Cardiac muscle cell (in vitro differentiated cells and primary cell): ENCODE measurements at regions not wholly inside any gene's neighbourhood (a gene's known extent, or its start where the extent isn't known, plus 50 kb on each side); places are given as distances from the start of the nearest gene placed in this dataset.

Experiments used
- DNase-seq, 2 donors: peaks; one replicate each; pipeline versions ENCODE4 v3.0.0 to v3.0.0-alpha.2; 2010 to 2017; ENCODE audit warnings: low read depth in 1 of 2, low spot score in 1 of 2
- H3K27ac ChIP-seq: fragments of 200-600 bp; sonication (generic); 2 replicates; pipeline ENCODE4 v1.5.1; 2016
- H3K27me3 ChIP-seq: fragments of 200-600 bp; sonication (generic); 2 replicates; pipeline ENCODE4 v1.6.0; 2016; ENCODE audit warnings: control low read depth
- H3K36me3 ChIP-seq: fragments of 200-600 bp; sonication (generic); 2 replicates; pipeline ENCODE4 v1.5.1; 2016; ENCODE audit warnings: control low read depth
- H3K4me1 ChIP-seq: fragments of 200-600 bp; sonication (generic); 2 replicates; pipeline ENCODE4 v1.8.1; 2017; ENCODE audit warnings: low read depth, mild to moderate bottlenecking, mixed run types
- H3K4me3 ChIP-seq: fragments of 200-600 bp; sonication (generic); 2 replicates; pipeline ENCODE4 v1.5.1; 2016; ENCODE audit warnings: mild to moderate bottlenecking
- H3K9me3 ChIP-seq: fragments of 200-600 bp; sonication (generic); 2 replicates; pipeline ENCODE4 v1.5.1; 2017; ENCODE audit warnings: low read depth, mild to moderate bottlenecking, control low read depth
- TF ChIP-seq, protein P1 (sequence below): IDR thresholded peaks from 2 replicates; pipeline ENCODE4 v1.5.1; 2012; ENCODE audit warnings: low read depth, mild to moderate bottlenecking, low read length

DNA sequence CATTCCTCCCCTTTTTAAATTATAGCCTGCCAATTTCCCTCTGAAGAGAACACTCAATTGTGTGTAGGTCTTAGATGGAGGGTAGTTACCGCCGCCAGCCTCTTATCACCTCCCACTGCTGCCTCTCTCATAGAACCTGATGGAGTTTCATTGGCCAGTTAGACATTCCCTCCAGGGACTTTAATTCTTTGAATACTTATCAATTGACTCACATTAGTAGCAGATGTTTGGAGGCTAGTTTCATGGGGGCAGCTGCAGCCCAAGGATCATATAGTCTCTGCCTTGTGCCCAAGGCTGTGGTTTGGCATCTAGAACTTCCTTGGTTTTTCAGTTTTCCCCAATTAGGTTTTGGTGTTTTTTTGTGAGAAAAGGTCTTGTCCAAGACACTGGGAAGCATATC lies 318.9 kb upstream of the HTR2A start:
- no peaks in the 10 kb centered on the region for H3K36me3 ChIP-seq
- peaks cover 5% of the 10 kb centered on the region for H3K9me3 ChIP-seq
- no peaks in the 10 kb centered on the region for H3K27me3 ChIP-seq
- peak in 1 of 2 donors; percentile 92 for DNase-seq
- H3K4me1 ChIP-seq = no peaks in the 10 kb centered on the region
- TF ChIP-seq, protein P1, sequence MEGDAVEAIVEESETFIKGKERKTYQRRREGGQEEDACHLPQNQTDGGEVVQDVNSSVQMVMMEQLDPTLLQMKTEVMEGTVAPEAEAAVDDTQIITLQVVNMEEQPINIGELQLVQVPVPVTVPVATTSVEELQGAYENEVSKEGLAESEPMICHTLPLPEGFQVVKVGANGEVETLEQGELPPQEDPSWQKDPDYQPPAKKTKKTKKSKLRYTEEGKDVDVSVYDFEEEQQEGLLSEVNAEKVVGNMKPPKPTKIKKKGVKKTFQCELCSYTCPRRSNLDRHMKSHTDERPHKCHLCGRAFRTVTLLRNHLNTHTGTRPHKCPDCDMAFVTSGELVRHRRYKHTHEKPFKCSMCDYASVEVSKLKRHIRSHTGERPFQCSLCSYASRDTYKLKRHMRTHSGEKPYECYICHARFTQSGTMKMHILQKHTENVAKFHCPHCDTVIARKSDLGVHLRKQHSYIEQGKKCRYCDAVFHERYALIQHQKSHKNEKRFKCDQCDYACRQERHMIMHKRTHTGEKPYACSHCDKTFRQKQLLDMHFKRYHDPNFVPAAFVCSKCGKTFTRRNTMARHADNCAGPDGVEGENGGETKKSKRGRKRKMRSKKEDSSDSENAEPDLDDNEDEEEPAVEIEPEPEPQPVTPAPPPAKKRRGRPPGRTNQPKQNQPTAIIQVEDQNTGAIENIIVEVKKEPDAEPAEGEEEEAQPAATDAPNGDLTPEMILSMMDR = no peak
- no peak overlapping the region for H3K4me3 ChIP-seq
- no peak overlapping the region for H3K27ac ChIP-seq

DNA sequence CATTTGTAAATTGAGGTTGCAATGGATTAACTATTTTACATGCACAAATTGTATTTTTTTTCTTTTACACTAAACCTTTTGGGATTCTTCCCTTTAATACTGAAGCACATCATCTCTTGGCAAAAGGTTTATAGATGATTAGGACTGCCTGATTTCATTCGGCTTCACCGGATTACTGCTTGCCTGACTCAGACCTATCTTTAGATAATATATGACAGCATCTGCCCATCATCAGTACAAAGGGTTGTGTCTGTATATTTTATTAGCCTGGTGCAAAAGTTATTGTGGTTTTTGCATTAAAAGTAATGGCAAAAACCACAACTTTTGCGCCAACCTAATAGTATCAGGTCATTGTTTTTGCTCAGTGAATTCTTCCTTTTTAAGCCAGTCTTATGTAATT lies 316.2 kb upstream of the HTR2A start:
- DNase-seq = no peak
- Histone ChIP-seq H3K27ac (no peak overlapping the region), H3K9me3 (peaks cover 5% of the 10 kb centered on the region), H3K4me3 (no peak overlapping the region), H3K36me3 (no peaks in the 10 kb centered on the region), H3K4me1 (no peaks in the 10 kb centered on the region), H3K27me3 (no peaks in the 10 kb centered on the region)
- TF ChIP-seq, protein P1 = no peak

DNA sequence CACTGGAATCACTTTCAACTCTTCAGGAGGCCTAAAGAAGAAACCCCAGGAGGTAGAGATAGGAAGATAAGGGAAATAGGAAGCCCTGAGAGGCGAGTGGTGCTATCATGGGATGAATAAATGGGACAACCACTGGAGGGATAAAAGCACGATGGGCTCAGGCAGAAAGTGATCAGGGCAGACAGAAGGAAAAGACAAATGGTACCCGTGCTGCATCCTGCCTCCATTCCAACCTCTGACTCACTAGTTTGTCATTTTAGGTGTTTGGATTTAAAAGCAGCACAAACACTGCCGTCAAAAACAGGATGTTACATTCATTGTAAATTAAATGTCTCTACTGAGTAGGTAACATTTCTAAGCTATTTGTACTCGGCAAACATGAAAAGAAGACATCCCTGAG lies 314.3 kb upstream of the HTR2A start:
- no peaks in the 10 kb centered on the region for H3K4me1 ChIP-seq
- H3K4me3 ChIP-seq = no peak overlapping the region
- no peaks in the 10 kb centered on the region for H3K27me3 ChIP-seq
- peaks cover 5% of the 10 kb centered on the region for H3K9me3 ChIP-seq
- no peaks in the 10 kb centered on the region for H3K36me3 ChIP-seq
- no peak overlapping the region for H3K27ac ChIP-seq
- peak in 1 of 2 donors; percentile 27 for DNase-seq
- TF ChIP-seq, protein P1 = no peak

DNA sequence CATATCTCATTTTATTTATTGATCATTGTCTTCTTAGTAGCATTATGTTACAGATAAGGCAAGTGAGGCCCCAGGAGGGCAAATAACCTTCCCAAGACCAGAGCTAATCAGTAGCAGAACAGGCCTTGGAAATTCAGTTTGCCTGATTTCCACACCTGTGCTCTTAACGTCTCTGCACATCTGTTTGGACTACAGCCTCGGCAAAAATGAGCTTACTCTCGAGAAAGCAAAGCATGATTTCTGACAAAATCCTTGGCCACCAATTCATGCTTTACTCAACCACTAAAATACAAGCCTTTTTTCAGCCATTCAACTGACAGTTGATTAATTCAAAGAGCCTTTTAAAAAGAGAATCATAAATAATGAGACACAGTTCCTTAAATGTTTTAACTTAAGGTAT lies 309.3 kb upstream of the HTR2A start:
- no peaks in the 10 kb centered on the region for H3K27me3 ChIP-seq

DNA sequence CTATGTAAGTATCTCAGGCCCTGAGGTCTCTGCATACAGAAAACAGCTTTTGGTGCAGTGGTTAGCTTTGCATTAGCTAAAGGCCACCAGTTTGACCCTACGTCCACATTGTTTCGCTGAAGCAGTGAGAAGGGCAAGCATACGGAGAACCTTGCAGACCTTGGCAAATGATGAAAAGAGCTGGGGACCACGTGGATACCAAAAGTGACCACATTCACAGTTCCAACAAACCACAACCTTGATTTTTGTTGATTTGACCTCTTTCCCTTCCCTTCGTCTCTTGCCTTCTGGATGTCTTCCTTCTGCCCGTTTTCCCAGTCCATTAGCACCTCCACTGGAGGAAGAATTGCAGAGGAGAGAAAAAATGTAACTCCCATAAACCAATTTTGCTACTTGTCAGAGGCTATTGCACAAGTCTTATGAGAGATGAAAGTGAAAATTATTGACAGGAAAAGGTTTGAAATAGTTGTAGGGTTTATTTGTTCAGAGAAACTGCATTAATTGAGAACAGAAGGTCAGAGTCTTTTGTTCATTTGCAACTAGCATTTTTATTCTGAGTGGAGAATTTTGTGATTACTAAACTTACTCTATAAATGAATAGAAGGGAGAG lies 293.9 kb upstream of the HTR2A start:
- Histone ChIP-seq H3K9me3 (no peaks in the 10 kb centered on the region), H3K4me3 (no peak overlapping the region), H3K36me3 (no peaks in the 10 kb centered on the region), H3K27ac (no peak overlapping the region), H3K4me1 (no peaks in the 10 kb centered on the region), H3K27me3 (no peaks in the 10 kb centered on the region)
- TF ChIP-seq, protein P1 = no peak
- DNase-seq = no peak

More for the DNA sequence above, 309.3 kb upstream of the HTR2A start:
- no peak for DNase-seq
- Histone ChIP-seq H3K36me3 (no peaks in the 10 kb centered on the region), H3K9me3 (no peaks in the 10 kb centered on the region), H3K27ac (no peak overlapping the region), H3K4me1 (no peaks in the 10 kb centered on the region), H3K4me3 (no peak overlapping the region)
- TF ChIP-seq, protein P1 = no peak
